Activated naive CD8-positive, alpha-beta T cell treated with anti-CD3 and anti-CD28 coated beads, Interleukin-2, amount 50 U/mL, for 24 hours (primary cell): ENCODE measurements at regions not wholly inside any gene's neighbourhood (a gene's known extent, or its start where the extent isn't known, plus 50 kb on each side); places are given as distances from the start of the nearest gene placed in this dataset.

Experiments used
- ATAC-seq: fragments of 150-1000 bp; cut with Tn5 transposase; one replicate; pipeline ENCODE4 v1.10.0; 2021
- DNase-seq: peaks from one replicate; pipeline ENCODE4 v3.0.0; 2021
- H3K27ac Mint-ChIP-seq: one replicate; pipeline ENCODE4 v1.8.0; 2021; ENCODE audit warnings: mild to moderate bottlenecking, mixed read lengths
- H3K27me3 Mint-ChIP-seq: one replicate; pipeline ENCODE4 v1.8.0; 2021; ENCODE audit warnings: mixed read lengths
- H3K36me3 Mint-ChIP-seq: one replicate; pipeline ENCODE4 v1.8.0; 2021; ENCODE audit warnings: low read depth, mixed read lengths
- H3K4me1 Mint-ChIP-seq: one replicate; pipeline ENCODE4 v1.8.0; 2021; ENCODE audit warnings: mixed read lengths
- H3K4me3 Mint-ChIP-seq: one replicate; pipeline ENCODE4 v1.8.0; 2021; ENCODE audit warnings: mild to moderate bottlenecking, moderate library complexity, mixed read lengths
- H3K9me3 Mint-ChIP-seq: one replicate; pipeline ENCODE4 v1.8.0; 2021; ENCODE audit warnings: mixed read lengths

- no peak overlapping the region for H3K27ac Mint-ChIP-seq
- H3K9me3 Mint-ChIP-seq: no peaks in the 10 kb centered on the region
- ATAC-seq (no peak), DNase-seq (no peak)
- H3K4me1 Mint-ChIP-seq: no peaks in the 10 kb centered on the region
- peaks cover 12% of the 10 kb centered on the region for H3K27me3 Mint-ChIP-seq
- no peak overlapping the region for H3K4me3 Mint-ChIP-seq
- no peaks in the 10 kb centered on the region for H3K36me3 Mint-ChIP-seq
Measured at GRCh38 chr1:4268262-4268888, 368.3 kb upstream of the C1orf174 start.

- Mint-ChIP-seq H3K27ac (no peak overlapping the region), H3K9me3 (no peaks in the 10 kb centered on the region), H3K4me1 (no peaks in the 10 kb centered on the region), H3K36me3 (no peaks in the 10 kb centered on the region), H3K4me3 (no peak overlapping the region), H3K27me3 (peaks cover 9% of the 10 kb centered on the region)
- ATAC-seq (no peak), DNase-seq (no peak)
Measured at GRCh38 chr1:4268889-4269284, 368.8 kb upstream of the C1orf174 start.

- H3K36me3 Mint-ChIP-seq: no peaks in the 10 kb centered on the region
- no peak overlapping the region for H3K4me3 Mint-ChIP-seq
- no peaks in the 10 kb centered on the region for H3K4me1 Mint-ChIP-seq
- DNase-seq (no peak), ATAC-seq (no peak)
- no peak overlapping the region for H3K27ac Mint-ChIP-seq
- H3K9me3 Mint-ChIP-seq: no peaks in the 10 kb centered on the region
- H3K27me3 Mint-ChIP-seq: peaks cover 8% of the 10 kb centered on the region
Measured at GRCh38 chr1:4269330-4269729, 369.3 kb upstream of the C1orf174 start.

- Mint-ChIP-seq H3K4me1 (no peaks in the 10 kb centered on the region), H3K27ac (no peak overlapping the region), H3K9me3 (no peaks in the 10 kb centered on the region), H3K27me3 (peaks cover 6% of the 10 kb centered on the region), H3K4me3 (no peak overlapping the region), H3K36me3 (no peaks in the 10 kb centered on the region)
- DNase-seq: no peak
- ATAC-seq: no peak
Measured at GRCh38 chr1:4269952-4270570, 370.0 kb upstream of the C1orf174 start.

GRCh38 chr1:4270651-4271337 lies 370.7 kb upstream of the C1orf174 start:
- no peak for DNase-seq
- H3K36me3 Mint-ChIP-seq: no peaks in the 10 kb centered on the region
- ATAC-seq: no peak
- H3K27me3 Mint-ChIP-seq: peaks cover 7% of the 10 kb centered on the region
- H3K9me3 Mint-ChIP-seq: no peaks in the 10 kb centered on the region
- H3K4me1 Mint-ChIP-seq: no peaks in the 10 kb centered on the region
- no peak overlapping the region for H3K27ac Mint-ChIP-seq
- no peak overlapping the region for H3K4me3 Mint-ChIP-seq

- Mint-ChIP-seq H3K27me3 (peaks cover 10% of the 10 kb centered on the region), H3K36me3 (no peaks in the 10 kb centered on the region), H3K9me3 (no peaks in the 10 kb centered on the region), H3K4me1 (no peaks in the 10 kb centered on the region), H3K27ac (no peak overlapping the region), H3K4me3 (no peak overlapping the region)
- no peak for ATAC-seq
- DNase-seq: no peak
Measured at GRCh38 chr1:4271338-4271998, 371.4 kb upstream of the C1orf174 start.

- no peak overlapping the region for H3K4me3 Mint-ChIP-seq
- no peaks in the 10 kb centered on the region for H3K36me3 Mint-ChIP-seq
- ATAC-seq (no peak), DNase-seq (no peak)
- no peak overlapping the region for H3K27ac Mint-ChIP-seq
- peaks cover 9% of the 10 kb centered on the region for H3K9me3 Mint-ChIP-seq
- H3K27me3 Mint-ChIP-seq: peaks cover 14% of the 10 kb centered on the region
- no peaks in the 10 kb centered on the region for H3K4me1 Mint-ChIP-seq
Measured at GRCh38 chr1:4272568-4272967, 372.5 kb upstream of the C1orf174 start.

- Mint-ChIP-seq H3K4me3 (no peak overlapping the region), H3K4me1 (no peaks in the 10 kb centered on the region)
- no peak for DNase-seq
Measured at GRCh38 chr1:4273243-4273642, 373.2 kb upstream of the C1orf174 start.

GRCh38 chr1:4273747-4274146 lies 373.7 kb upstream of the C1orf174 start:
- Mint-ChIP-seq H3K36me3 (no peaks in the 10 kb centered on the region), H3K4me1 (no peaks in the 10 kb centered on the region), H3K27me3 (peaks cover 15% of the 10 kb centered on the region), H3K9me3 (peaks cover 16% of the 10 kb centered on the region), H3K27ac (no peak overlapping the region), H3K4me3 (no peak overlapping the region)
- no peak for DNase-seq
- no peak for ATAC-seq

More at GRCh38 chr1:4273243-4273642, 373.2 kb upstream of the C1orf174 start:
- no peak for ATAC-seq
- no peaks in the 10 kb centered on the region for H3K36me3 Mint-ChIP-seq
- no peak overlapping the region for H3K27ac Mint-ChIP-seq
- H3K9me3 Mint-ChIP-seq: peaks cover 15% of the 10 kb centered on the region
- H3K27me3 Mint-ChIP-seq: peaks cover 15% of the 10 kb centered on the region

- no peak for DNase-seq
- H3K4me3 Mint-ChIP-seq: no peak overlapping the region
- ATAC-seq: no peak
- H3K27ac Mint-ChIP-seq: no peak overlapping the region
- H3K27me3 Mint-ChIP-seq: peaks cover 15% of the 10 kb centered on the region
- no peaks in the 10 kb centered on the region for H3K4me1 Mint-ChIP-seq
- H3K36me3 Mint-ChIP-seq: no peaks in the 10 kb centered on the region
- peaks cover 16% of the 10 kb centered on the region for H3K9me3 Mint-ChIP-seq
Measured at GRCh38 chr1:4275083-4275482, 375.0 kb upstream of the C1orf174 start.

- DNase-seq (no peak), ATAC-seq (no peak)
- H3K27ac Mint-ChIP-seq: no peak overlapping the region
- H3K27me3 Mint-ChIP-seq: peaks cover 15% of the 10 kb centered on the region
- no peak overlapping the region for H3K4me3 Mint-ChIP-seq
- peaks cover 16% of the 10 kb centered on the region for H3K9me3 Mint-ChIP-seq
- no peaks in the 10 kb centered on the region for H3K36me3 Mint-ChIP-seq
- no peaks in the 10 kb centered on the region for H3K4me1 Mint-ChIP-seq
Measured at GRCh38 chr1:4276238-4276637, 376.2 kb upstream of the C1orf174 start.

- H3K4me1 Mint-ChIP-seq: no peaks in the 10 kb centered on the region
- peaks cover 12% of the 10 kb centered on the region for H3K27me3 Mint-ChIP-seq
- no peaks in the 10 kb centered on the region for H3K36me3 Mint-ChIP-seq
- H3K9me3 Mint-ChIP-seq: peaks cover 16% of the 10 kb centered on the region
- no peak overlapping the region for H3K4me3 Mint-ChIP-seq
- no peak overlapping the region for H3K27ac Mint-ChIP-seq
- no peak for ATAC-seq
- DNase-seq: no peak
Measured at GRCh38 chr1:4277598-4277997, 376.8 kb upstream of the AJAP1 start.

- Mint-ChIP-seq H3K4me1 (no peaks in the 10 kb centered on the region), H3K27me3 (peaks cover 9% of the 10 kb centered on the region), H3K9me3 (peaks cover 15% of the 10 kb centered on the region), H3K27ac (no peak overlapping the region), H3K36me3 (no peaks in the 10 kb centered on the region), H3K4me3 (no peak overlapping the region)
- ATAC-seq (no peak), DNase-seq (no peak)
Measured at GRCh38 chr1:4284976-4285375, 369.4 kb upstream of the AJAP1 start.

- Mint-ChIP-seq H3K9me3 (peaks cover 25% of the 10 kb centered on the region), H3K27ac (no peak overlapping the region), H3K27me3 (peaks cover 13% of the 10 kb centered on the region), H3K36me3 (no peaks in the 10 kb centered on the region), H3K4me3 (no peak overlapping the region), H3K4me1 (no peaks in the 10 kb centered on the region)
- ATAC-seq: no peak
- DNase-seq: no peak
Measured at GRCh38 chr1:4292861-4293260, 361.5 kb upstream of the AJAP1 start.
